ENCODE measurements at regions not wholly inside any gene's neighbourhood (a gene's known extent, or its start where the extent isn't known, plus 50 kb on each side); places are given as distances from the start of the nearest gene placed in this dataset.

DNA sequence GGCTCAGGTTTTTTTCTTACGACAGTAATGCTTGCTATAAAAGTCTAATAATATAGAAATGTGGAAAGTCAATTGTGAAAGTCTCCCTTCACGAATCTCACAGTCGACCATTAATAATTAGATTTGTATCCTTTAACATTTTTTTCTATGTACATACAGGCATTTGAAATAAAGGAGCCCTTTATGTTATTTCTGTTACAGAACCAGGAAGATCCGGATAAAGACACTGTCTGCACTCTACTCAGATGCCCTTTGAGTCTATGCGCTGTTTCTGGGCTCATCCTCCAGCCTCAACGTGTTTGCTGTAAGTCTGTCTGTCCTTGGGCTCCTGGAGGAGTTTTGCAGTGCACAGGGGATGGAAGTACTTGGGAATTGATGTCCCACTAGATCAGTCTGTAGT is 212.2 kb upstream of the ATP2B1 start:
- H3K27me3 ChIP-seq (ENCODE audit: control insufficient read depth, low read length), result no peaks in the 10 kb centered on the region
- H3K36me3 ChIP-seq (ENCODE audit: control insufficient read depth, low read length), result peaks cover 7% of the 10 kb centered on the region; the same call in 1 of the 2 replicates
- no peaks in the 10 kb centered on the region for H3K9me2 ChIP-seq (replicated peaks; ENCODE audit: control insufficient read depth, low read length)
- H3K4me1 ChIP-seq (ENCODE audit: control insufficient read depth, low read length), result peaks cover 50% of the 10 kb centered on the region
- no peaks in the 10 kb centered on the region for H3K9me3 ChIP-seq (ENCODE audit: control insufficient read depth, insufficient read depth, low read length)
- H3K27ac ChIP-seq (ENCODE audit: low read depth, low read length), result no peak overlapping the region
- TF ChIP-seq EZH2phosphoT487 (IDR thresholded peaks at IDR 0.05; ENCODE audit: borderline replicate concordance, low read length), result no peak
- TF ChIP-seq, protein P1, sequence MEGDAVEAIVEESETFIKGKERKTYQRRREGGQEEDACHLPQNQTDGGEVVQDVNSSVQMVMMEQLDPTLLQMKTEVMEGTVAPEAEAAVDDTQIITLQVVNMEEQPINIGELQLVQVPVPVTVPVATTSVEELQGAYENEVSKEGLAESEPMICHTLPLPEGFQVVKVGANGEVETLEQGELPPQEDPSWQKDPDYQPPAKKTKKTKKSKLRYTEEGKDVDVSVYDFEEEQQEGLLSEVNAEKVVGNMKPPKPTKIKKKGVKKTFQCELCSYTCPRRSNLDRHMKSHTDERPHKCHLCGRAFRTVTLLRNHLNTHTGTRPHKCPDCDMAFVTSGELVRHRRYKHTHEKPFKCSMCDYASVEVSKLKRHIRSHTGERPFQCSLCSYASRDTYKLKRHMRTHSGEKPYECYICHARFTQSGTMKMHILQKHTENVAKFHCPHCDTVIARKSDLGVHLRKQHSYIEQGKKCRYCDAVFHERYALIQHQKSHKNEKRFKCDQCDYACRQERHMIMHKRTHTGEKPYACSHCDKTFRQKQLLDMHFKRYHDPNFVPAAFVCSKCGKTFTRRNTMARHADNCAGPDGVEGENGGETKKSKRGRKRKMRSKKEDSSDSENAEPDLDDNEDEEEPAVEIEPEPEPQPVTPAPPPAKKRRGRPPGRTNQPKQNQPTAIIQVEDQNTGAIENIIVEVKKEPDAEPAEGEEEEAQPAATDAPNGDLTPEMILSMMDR (IDR thresholded peaks at IDR 0.05; ENCODE audit: low read depth, low read length, poor library complexity, severe bottlenecking), result no peak
- no peaks in the 10 kb centered on the region for H3K79me2 ChIP-seq (ENCODE audit: control insufficient read depth, low read length)
- no peaks in the 10 kb centered on the region for H4K20me1 ChIP-seq (ENCODE audit: control insufficient read depth, insufficient read depth, low read depth, low read length)
- no peaks in the 10 kb centered on the region; the same call in 1 of the 2 replicates for H3F3A ChIP-seq (ENCODE audit: control insufficient read depth, insufficient read depth)
- no peak overlapping the region for H3K4me2 ChIP-seq (ENCODE audit: low read length)
- H3K4me3 ChIP-seq (ENCODE audit: low read length), result no peak overlapping the region

GRCh38 chr12:89919241-89919906 is 210.7 kb upstream of the ATP2B1 start:
- peak overlapping the region; percentile 18; the same call in 1 of the 2 replicates for H3K4me2 ChIP-seq (ENCODE audit: low read length)
- peaks cover 36% of the 10 kb centered on the region for H3K4me1 ChIP-seq (ENCODE audit: control insufficient read depth, low read length)
- H3K79me2 ChIP-seq (ENCODE audit: control insufficient read depth, low read length), result no peaks in the 10 kb centered on the region
- H3K9me2 ChIP-seq (replicated peaks; ENCODE audit: control insufficient read depth, low read length), result no peaks in the 10 kb centered on the region
- no peak overlapping the region for H3K27ac ChIP-seq (ENCODE audit: low read depth, low read length)
- no peaks in the 10 kb centered on the region for H3K9me3 ChIP-seq (ENCODE audit: control insufficient read depth, insufficient read depth, low read length)
- H3K27me3 ChIP-seq (ENCODE audit: control insufficient read depth, low read length), result no peaks in the 10 kb centered on the region
- H4K20me1 ChIP-seq (ENCODE audit: control insufficient read depth, insufficient read depth, low read depth, low read length), result no peaks in the 10 kb centered on the region
- no peak overlapping the region for H3K4me3 ChIP-seq (ENCODE audit: low read length)
- no peaks in the 10 kb centered on the region; the same call in 1 of the 2 replicates for H3F3A ChIP-seq (ENCODE audit: control insufficient read depth, insufficient read depth)
- H3K36me3 ChIP-seq (ENCODE audit: control insufficient read depth, low read length), result peaks cover 1% of the 10 kb centered on the region; the same call in 1 of the 2 replicates
- TF ChIP-seq, protein P1 (IDR thresholded peaks at IDR 0.05; ENCODE audit: low read depth, low read length, poor library complexity, severe bottlenecking), result no peak
- TF ChIP-seq EZH2phosphoT487 (IDR thresholded peaks at IDR 0.05; ENCODE audit: borderline replicate concordance, low read length), result no peak

GRCh38 chr12:89918172-89918846 is 209.7 kb upstream of the ATP2B1 start:
- TF ChIP-seq, protein P1 (IDR thresholded peaks at IDR 0.05; ENCODE audit: low read depth, low read length, poor library complexity, severe bottlenecking), result no peak
- no peak for TF ChIP-seq EZH2phosphoT487 (IDR thresholded peaks at IDR 0.05; ENCODE audit: borderline replicate concordance, low read length)
- H3K4me2 ChIP-seq (ENCODE audit: low read length), result peak overlapping the region; percentile 18; the same call in 1 of the 2 replicates
- H3K9me2 ChIP-seq (replicated peaks; ENCODE audit: control insufficient read depth, low read length), result no peaks in the 10 kb centered on the region
- H3F3A ChIP-seq (ENCODE audit: control insufficient read depth, insufficient read depth), result no peaks in the 10 kb centered on the region
- H3K79me2 ChIP-seq (ENCODE audit: control insufficient read depth, low read length), result no peaks in the 10 kb centered on the region
- no peaks in the 10 kb centered on the region for H3K36me3 ChIP-seq (ENCODE audit: control insufficient read depth, low read length)
- no peaks in the 10 kb centered on the region for H4K20me1 ChIP-seq (ENCODE audit: control insufficient read depth, insufficient read depth, low read depth, low read length)
- no peak overlapping the region for H3K4me3 ChIP-seq (ENCODE audit: low read length)
- H3K27ac ChIP-seq (ENCODE audit: low read depth, low read length), result no peak overlapping the region
- H3K27me3 ChIP-seq (ENCODE audit: control insufficient read depth, low read length), result no peaks in the 10 kb centered on the region
- H3K4me1 ChIP-seq (ENCODE audit: control insufficient read depth, low read length), result peaks cover 26% of the 10 kb centered on the region
- H3K9me3 ChIP-seq (ENCODE audit: control insufficient read depth, insufficient read depth, low read length), result no peaks in the 10 kb centered on the region
